ENCODE measurements at regions not wholly inside any gene's neighbourhood (a gene's known extent, or its start where the extent isn't known, plus 50 kb on each side); places are given as distances from the start of the nearest gene placed in this dataset.
A peak's percentile ranks its signal among the peaks of the same experiment; 100 is the strongest.
"Not testable (repeated sequence)": the region's sequence is repeated elsewhere in the genome, so short reads cannot be mapped to it uniquely, and the experiment has no call there.

DNA sequence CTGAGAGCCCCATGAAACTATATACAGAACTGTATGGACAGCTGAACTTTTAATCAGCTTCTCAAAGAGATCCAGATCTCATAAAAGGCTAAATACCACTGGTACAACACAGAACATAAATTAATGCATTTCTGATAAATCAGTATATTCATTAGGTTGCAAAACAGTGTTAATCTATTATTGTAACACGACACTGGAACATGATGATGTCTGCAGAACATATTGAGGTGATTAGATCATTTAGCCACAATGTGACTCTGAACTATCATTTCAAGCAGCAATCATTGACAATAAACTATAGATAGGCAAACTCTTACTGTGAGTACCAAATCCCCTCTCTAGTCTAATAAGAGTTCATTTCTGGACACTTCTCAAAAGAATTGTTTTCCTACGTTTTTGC, 50.3 kb downstream of the GASK1B start:
- no peak for DNase-seq (ENCODE audit: low read depth in 2 of 3, low spot score in 2 of 3)

DNA sequence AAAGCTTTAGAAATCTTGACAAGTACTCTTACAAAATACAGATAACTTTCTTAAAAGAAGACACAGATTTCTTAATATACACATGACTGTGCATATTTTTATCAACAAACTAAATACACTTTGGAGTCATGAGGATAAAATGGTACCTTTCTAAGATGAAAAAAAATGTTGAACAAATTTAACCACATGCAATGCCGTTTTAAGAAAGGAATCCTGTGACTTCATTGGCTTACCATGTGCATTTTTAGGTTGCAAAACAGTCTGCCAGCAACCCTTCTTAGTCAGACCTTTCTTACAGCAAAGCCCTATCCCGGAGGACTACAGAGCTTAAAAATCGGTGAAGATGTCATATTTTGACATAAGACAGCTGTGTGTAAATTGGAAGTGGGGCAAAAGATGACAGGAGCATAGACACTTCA, 51.7 kb downstream of the GASK1B start:
- no peak for DNase-seq (ENCODE audit: low read depth in 2 of 3, low spot score in 2 of 3)

DNA sequence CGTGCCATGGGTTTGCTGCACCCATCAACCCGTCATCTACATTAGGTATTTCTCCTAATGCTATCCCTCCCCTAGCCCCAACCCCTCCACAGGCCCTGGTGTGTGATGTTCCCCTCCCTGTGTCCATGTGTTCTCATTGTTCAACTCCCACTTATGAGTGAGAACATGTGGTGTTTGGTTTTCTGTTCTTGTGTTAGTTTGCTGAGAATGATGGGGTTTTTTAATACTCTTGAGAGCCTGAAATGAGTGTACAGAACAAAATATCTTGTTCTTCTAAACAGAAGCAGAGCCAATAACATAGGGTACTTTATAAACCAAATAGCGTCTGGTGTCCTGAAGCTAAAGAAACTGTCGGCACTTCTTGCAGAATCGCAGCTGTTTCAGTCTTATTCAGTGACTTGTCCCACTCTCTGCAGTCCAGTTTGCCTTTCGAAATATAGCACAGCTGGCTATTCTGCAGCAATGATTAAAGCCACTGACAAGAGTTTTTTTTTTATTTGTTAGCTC, 52.1 kb downstream of the GASK1B start:
- not testable (repeated sequence) for DNase-seq (ENCODE audit: low read depth in 2 of 3, low spot score in 2 of 3)

DNA sequence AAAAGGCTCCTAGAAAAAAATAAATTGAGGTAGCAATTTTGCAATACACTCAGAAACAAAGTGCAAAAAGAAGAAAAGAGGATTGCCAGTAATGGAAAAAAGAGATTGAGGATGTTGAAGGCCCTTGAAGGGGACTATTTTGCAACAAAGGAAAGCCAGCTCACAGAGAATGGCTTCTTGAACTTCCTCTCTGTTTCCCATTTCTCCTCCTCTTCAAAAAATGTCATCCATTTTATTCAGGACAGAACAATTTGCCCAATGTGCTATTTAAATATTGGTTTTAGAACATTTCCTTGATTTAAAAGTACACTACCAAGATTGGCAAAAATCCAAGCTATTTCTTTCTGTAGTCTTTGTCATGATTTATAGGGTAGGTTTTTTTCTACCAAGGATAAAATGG, 60.2 kb downstream of the GASK1B start:
- DNase-seq (ENCODE audit: low read depth in 2 of 3, low spot score in 2 of 3), result peak in 1 of 3 donors; percentile 2

DNA sequence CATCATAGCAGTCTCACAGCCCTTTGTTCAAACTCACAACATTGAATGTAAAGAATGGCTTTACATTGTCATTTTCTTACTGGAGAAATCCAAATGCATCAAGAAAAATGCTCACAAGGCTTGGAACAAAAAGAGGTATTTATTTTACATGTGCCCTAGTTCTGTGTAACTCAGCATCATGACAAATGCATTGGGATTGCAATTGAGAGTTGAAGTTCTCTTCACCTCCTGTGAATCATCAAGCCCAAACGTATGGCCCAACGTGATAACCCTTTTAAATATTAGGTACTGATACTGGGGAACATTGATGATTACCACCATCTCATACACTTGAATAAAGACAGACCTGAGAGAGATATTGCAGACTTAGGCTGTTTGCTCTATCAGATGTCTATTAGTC, 61.6 kb downstream of the GASK1B start:
- DNase-seq (ENCODE audit: low read depth in 2 of 3, low spot score in 2 of 3), result no peak

DNA sequence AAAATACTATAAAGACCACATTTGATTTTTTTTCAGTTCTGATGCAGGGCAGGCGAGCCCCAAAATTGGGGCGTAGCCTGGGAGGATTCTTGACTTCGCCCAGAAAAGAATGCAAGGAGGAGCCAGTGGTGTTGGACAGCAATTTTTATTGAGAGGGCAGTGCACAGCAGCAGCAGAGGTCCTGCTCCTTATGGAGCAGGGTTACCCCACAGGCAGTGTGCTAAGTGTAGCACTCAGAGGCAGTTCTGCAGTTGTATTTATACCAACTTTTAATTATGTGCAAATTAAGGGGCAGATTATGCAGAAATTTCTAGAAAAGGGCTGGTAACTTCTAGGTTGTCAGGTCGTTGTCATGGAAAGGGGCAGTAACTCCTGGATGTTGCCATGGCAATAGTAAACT, 69.9 kb downstream of the GASK1B start:
- no peak for DNase-seq (ENCODE audit: low read depth in 2 of 3, low spot score in 2 of 3)

DNA sequence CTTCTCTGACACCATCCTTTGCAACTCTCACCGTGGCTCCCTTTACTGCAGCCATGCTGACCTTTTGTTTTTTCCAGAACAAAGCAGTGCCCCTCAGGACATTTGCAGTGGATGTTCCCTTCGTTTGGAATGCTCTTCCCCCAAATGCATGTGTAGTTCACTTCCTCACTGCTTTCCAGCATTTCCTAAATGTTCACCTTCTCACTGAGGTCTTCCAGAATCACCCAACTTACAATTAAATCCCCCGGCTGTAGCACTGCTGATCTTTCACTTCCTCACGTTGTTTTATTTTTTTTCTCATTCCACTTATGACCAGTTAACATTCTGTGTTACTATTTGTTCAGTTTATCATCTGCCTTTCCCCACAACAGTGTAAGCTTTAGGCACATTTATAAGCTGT, 73.1 kb downstream of the GASK1B start:
- no peak for DNase-seq (ENCODE audit: low read depth in 2 of 3, low spot score in 2 of 3)

GRCh38 chr4:158098802-158099201, 74.0 kb downstream of the GASK1B start:
- no peak for DNase-seq (ENCODE audit: low read depth in 2 of 3, low spot score in 2 of 3)

- DNase-seq (ENCODE audit: low read depth in 2 of 3, low spot score in 2 of 3), result no peak
Observed at GRCh38 chr4:158094413-158095134, 78.3 kb downstream of the GASK1B start.

DNA sequence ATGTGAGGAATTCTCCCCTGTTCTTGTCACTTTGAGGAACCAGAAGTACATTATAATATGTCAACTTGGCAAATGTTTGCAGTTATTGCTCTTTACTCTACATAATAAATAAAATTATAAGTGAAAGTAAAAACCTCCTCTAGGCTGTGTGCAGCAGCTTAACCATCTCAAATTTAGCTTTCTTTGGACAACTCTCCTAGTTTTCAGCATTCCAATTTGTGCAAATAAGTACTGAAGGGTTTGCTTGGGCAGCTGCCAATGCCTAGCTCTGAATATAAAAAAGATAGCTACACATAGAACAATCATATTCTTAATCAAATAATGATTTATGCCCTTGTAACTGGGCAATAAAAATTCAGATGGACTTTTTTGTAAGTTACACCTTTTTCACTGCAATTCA, 82.5 kb downstream of the GASK1B start:
- DNase-seq (ENCODE audit: low read depth in 2 of 3, low spot score in 2 of 3), result no peak

DNA sequence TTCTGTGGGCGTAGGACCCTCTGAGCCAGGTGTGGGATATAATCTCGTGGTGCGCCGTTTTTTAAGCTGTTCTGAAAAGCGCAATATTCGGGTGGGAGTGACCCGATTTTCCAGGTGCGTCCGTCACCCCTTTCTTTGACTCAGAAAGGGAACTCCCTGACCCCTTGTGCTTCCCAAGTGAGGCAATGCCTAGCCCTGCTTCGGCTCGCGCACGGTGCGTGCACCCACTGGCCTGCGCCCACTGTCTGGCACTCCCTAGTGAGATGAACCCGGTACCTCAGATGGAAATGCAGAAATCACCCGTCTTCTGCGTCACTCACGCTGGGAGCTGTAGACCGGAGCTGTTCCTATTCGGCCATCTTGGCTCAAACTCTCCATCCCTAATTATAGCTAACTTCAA, 82.9 kb downstream of the GASK1B start:
- DNase-seq (ENCODE audit: low read depth in 2 of 3, low spot score in 2 of 3), result not testable (repeated sequence)

GRCh38 chr4:158080354-158080753, 92.5 kb downstream of the GASK1B start:
- DNase-seq (ENCODE audit: low read depth in 2 of 3, low spot score in 2 of 3), result no peak

GRCh38 chr4:158079661-158080060, 93.2 kb downstream of the GASK1B start:
- no peak for DNase-seq (ENCODE audit: low read depth in 2 of 3, low spot score in 2 of 3)

GRCh38 chr4:158077835-158078234, 95.0 kb downstream of the GASK1B start:
- no peak for DNase-seq (ENCODE audit: low read depth in 2 of 3, low spot score in 2 of 3)

DNA sequence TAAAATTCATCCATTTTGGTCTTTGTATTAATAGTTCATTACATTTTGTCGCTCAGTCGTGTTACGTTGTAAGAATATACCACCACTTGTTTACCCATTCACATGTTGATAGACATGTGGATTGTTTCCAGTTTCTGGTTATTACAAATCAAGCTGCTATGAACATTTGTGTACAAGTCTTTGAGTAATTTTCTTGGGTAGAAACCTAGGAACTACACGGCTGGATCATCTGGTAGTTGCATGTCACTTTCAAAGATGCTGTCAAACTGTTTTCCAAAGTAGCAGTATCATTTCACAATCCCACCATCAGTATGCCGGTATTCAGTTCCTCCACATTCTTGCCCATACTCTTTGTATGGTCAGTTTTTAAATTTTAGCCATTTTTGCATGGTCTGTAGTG, 98.0 kb downstream of the GASK1B start:
- DNase-seq (ENCODE audit: low read depth in 2 of 3, low spot score in 2 of 3), result no peak

DNA sequence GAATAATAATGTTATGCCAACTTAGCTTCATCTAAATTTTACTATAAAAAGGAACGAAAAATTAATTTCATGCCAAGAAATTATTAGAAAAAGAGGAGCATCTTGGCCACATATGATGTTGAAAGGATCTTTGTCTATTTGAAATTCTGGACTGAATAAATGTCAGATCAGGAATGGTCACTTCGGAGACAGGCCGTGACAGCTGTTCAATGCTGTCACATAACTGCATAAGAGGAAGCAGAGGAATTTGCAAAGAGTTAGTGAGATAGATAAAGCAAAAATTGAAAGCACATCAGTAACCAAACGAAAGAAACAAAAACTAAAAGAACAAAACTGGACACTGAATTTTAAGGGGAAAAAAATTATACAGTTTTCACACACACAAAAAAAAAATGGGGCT, 100.9 kb downstream of the GASK1B start:
- no peak for DNase-seq (ENCODE audit: low read depth in 2 of 3, low spot score in 2 of 3)

DNA sequence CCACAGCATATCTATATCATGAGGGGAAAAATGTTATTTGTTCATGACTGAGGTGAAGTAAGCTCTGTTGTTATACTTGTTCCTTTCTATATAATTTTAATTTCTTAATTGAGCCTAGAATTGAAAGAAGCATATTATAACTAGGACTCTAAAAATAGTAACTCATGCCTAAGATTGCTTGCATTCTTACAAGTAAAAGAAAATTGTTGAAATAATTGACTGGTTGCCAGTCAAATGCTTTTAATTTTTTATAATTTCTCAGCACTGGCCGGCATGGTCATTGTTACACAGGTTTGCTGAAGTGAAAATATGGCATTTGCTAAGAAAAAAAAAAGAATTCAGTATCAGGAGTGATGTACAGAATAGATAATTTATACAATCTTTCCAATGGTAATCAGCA, 104.8 kb downstream of the GASK1B start:
- no peak for DNase-seq (ENCODE audit: low read depth in 2 of 3, low spot score in 2 of 3)

- no peak for DNase-seq (ENCODE audit: low read depth in 2 of 3, low spot score in 2 of 3)
Observed at GRCh38 chr4:158067646-158068045, 105.2 kb downstream of the GASK1B start.

DNA sequence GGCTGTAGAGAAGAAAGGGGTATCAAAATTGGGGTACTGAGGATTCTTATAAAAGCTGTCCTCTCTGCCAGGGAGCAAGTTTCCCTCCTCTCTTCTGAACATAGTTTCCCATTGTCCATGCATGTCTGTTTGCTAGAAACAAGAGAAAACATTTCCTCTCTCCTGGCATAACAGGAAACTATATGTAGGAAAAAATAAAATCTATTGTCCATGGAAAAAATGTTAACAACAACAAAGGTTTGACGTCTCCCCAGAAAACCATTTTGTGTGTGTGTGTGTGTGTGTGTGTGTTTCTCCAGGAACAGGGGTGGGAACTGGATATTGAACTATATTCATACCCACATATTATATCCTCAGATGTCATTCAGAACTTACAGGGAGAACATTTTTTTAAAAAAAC, 107.2 kb downstream of the GASK1B start:
- DNase-seq (ENCODE audit: low read depth in 2 of 3, low spot score in 2 of 3), result no peak

GRCh38 chr4:158065176-158065575, 107.6 kb downstream of the GASK1B start:
- DNase-seq (ENCODE audit: low read depth in 2 of 3, low spot score in 2 of 3), result no peak

DNA sequence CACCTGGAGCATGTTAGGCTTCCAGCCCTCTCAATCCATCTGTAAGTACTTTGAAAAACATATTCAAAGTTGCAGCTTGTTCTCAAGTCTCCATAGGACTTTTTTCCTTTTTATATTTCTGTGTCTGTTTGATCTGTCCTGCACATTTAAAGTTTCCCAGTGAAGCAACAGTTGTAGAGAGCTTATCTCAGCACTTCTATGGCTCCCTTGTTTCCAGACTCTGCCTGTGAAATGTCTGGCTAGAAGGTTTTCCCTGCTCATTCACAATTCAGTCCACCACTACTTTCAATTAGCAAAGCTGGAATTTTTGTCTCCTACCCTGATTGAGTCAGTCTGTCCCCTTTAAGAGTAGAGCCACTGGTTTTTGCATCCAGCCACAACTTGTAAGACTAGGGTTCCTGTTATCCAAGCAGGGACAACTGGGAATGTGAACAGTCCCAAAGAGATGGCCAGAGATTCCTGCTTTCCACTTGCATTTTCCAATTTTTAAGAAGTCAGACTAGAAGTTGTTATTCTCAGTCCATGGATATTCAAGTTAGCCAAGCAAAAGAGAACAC, 116.1 kb downstream of the GASK1B start:
- no peak for DNase-seq (ENCODE audit: low read depth in 2 of 3, low spot score in 2 of 3)

GRCh38 chr4:158055668-158056067, 117.2 kb downstream of the GASK1B start:
- DNase-seq (ENCODE audit: low read depth in 2 of 3, low spot score in 2 of 3), result no peak

DNA sequence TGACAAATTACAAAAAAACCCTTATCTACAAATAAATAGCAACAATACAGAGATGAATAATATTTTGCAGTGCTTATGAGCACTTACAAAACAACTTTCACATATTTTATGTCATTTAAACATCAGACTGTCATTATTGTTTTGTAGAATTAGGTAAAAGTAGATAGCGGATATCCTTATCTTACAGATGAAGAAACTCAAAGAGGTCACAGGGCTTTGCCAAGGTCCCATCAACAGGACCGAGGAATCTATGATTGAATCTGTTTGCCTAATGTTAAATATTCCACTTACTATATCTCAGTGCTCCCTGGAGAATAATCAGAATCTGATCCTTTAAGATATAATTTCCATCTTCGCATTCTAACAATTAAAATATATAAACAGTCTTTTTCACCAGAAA, 119.0 kb downstream of the GASK1B start:
- no peak for DNase-seq (ENCODE audit: low read depth in 2 of 3, low spot score in 2 of 3)

All from hematopoietic multipotent progenitor cell (in vitro differentiated cells).